Loucy (cell line): ENCODE measurements at regions not wholly inside any gene's neighbourhood (a gene's known extent, or its start where the extent isn't known, plus 50 kb on each side); places are given as distances from the start of the nearest gene placed in this dataset.

Source experiments
- EZH2phosphoT487 ChIP-seq: fragments of 200-600 bp; IDR thresholded peaks from 2 replicates; pipeline ENCODE4 v1.6.1; 2018; ENCODE audit warnings: antibody characterized with exemption, mild to moderate bottlenecking, moderate library complexity, borderline replicate concordance
- TF ChIP-seq, protein P1 (sequence below): fragments of 200-600 bp; sonication (generic); conservative IDR thresholded peaks from 2 replicates; pipeline ENCODE4 v1.5.1; 2014; ENCODE audit warnings: mild to moderate bottlenecking, antibody characterized with exemption, low read length

GRCh38 chr5:9927106-9927505 lies 297.0 kb upstream of the TAS2R1 start:
- TF ChIP-seq, protein P1, sequence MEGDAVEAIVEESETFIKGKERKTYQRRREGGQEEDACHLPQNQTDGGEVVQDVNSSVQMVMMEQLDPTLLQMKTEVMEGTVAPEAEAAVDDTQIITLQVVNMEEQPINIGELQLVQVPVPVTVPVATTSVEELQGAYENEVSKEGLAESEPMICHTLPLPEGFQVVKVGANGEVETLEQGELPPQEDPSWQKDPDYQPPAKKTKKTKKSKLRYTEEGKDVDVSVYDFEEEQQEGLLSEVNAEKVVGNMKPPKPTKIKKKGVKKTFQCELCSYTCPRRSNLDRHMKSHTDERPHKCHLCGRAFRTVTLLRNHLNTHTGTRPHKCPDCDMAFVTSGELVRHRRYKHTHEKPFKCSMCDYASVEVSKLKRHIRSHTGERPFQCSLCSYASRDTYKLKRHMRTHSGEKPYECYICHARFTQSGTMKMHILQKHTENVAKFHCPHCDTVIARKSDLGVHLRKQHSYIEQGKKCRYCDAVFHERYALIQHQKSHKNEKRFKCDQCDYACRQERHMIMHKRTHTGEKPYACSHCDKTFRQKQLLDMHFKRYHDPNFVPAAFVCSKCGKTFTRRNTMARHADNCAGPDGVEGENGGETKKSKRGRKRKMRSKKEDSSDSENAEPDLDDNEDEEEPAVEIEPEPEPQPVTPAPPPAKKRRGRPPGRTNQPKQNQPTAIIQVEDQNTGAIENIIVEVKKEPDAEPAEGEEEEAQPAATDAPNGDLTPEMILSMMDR, result no peak
- no peak for TF ChIP-seq EZH2phosphoT487
